WERI-Rb-1 (cell line): ENCODE measurements at regions not wholly inside any gene's neighbourhood (a gene's known extent, or its start where the extent isn't known, plus 50 kb on each side); places are given as distances from the start of the nearest gene placed in this dataset.

ENCODE experiments used
- DNase-seq: peaks from one replicate; pipeline ENCODE4 v3.0.0-alpha.2; 2020
- H3K27ac ChIP-seq: fragments of 250-450 bp; sonication (Bioruptor Pico); 2 replicates; pipeline ENCODE4 v1.5.1; 2020; ENCODE audit warnings: mild to moderate bottlenecking, moderate library complexity
- H3K27me3 ChIP-seq: fragments of 250-450 bp; sonication (Bioruptor Pico); 2 replicates; pipeline ENCODE4 v1.5.1; 2021; ENCODE audit warnings: mild to moderate bottlenecking, low read depth, moderate library complexity; ENCODE audit not compliant: insufficient read depth, severe bottlenecking
- H3K36me3 ChIP-seq: fragments of 250-450 bp; sonication (Bioruptor Pico); 2 replicates; pipeline ENCODE4 v1.5.1; 2020; ENCODE audit warnings: mild to moderate bottlenecking, moderate library complexity
- H3K4me3 ChIP-seq: 2 replicates; pipeline ENCODE4 v1.5.1; 2011; ENCODE audit warnings: low read depth, mild to moderate bottlenecking, control low read depth, low read length
- H3K9me3 ChIP-seq: fragments of 250-450 bp; sonication (Bioruptor Pico); 2 replicates; pipeline ENCODE4 v1.5.1; 2021; ENCODE audit warnings: mild to moderate bottlenecking, moderate library complexity; ENCODE audit not compliant: severe bottlenecking
- TF ChIP-seq, protein P1 (sequence below): IDR thresholded peaks from 2 replicates; pipeline ENCODE4 v1.5.1; 2011; ENCODE audit warnings: low read depth, mild to moderate bottlenecking, control low read depth, inconsistent platforms, low read length

GRCh38 chr6:94215552-94215951, 796.2 kb upstream of the EPHA7 start:
- no peak overlapping the region for H3K4me3 ChIP-seq
- H3K27me3 ChIP-seq, result no peaks in the 10 kb centered on the region
- H3K9me3 ChIP-seq, result no peaks in the 10 kb centered on the region
- H3K36me3 ChIP-seq, result no peaks in the 10 kb centered on the region
- TF ChIP-seq, protein P1, sequence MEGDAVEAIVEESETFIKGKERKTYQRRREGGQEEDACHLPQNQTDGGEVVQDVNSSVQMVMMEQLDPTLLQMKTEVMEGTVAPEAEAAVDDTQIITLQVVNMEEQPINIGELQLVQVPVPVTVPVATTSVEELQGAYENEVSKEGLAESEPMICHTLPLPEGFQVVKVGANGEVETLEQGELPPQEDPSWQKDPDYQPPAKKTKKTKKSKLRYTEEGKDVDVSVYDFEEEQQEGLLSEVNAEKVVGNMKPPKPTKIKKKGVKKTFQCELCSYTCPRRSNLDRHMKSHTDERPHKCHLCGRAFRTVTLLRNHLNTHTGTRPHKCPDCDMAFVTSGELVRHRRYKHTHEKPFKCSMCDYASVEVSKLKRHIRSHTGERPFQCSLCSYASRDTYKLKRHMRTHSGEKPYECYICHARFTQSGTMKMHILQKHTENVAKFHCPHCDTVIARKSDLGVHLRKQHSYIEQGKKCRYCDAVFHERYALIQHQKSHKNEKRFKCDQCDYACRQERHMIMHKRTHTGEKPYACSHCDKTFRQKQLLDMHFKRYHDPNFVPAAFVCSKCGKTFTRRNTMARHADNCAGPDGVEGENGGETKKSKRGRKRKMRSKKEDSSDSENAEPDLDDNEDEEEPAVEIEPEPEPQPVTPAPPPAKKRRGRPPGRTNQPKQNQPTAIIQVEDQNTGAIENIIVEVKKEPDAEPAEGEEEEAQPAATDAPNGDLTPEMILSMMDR, result no peak
- peak; percentile 62 for DNase-seq
- H3K27ac ChIP-seq, result no peak overlapping the region

GRCh38 chr6:94213226-94213625, 793.9 kb upstream of the EPHA7 start:
- TF ChIP-seq, protein P1, result no peak
- no peak for DNase-seq

GRCh38 chr6:94196891-94197290, 777.5 kb upstream of the EPHA7 start:
- Histone ChIP-seq H3K27me3 (no peaks in the 10 kb centered on the region), H3K27ac (no peak overlapping the region), H3K9me3 (no peaks in the 10 kb centered on the region), H3K36me3 (no peaks in the 10 kb centered on the region), H3K4me3 (no peak overlapping the region)
- TF ChIP-seq, protein P1, result no peak
- no peak for DNase-seq

More at GRCh38 chr6:94213226-94213625, 793.9 kb upstream of the EPHA7 start:
- Histone ChIP-seq H3K27ac (no peak overlapping the region), H3K9me3 (no peaks in the 10 kb centered on the region), H3K36me3 (no peaks in the 10 kb centered on the region), H3K4me3 (no peak overlapping the region), H3K27me3 (no peaks in the 10 kb centered on the region)

DNA sequence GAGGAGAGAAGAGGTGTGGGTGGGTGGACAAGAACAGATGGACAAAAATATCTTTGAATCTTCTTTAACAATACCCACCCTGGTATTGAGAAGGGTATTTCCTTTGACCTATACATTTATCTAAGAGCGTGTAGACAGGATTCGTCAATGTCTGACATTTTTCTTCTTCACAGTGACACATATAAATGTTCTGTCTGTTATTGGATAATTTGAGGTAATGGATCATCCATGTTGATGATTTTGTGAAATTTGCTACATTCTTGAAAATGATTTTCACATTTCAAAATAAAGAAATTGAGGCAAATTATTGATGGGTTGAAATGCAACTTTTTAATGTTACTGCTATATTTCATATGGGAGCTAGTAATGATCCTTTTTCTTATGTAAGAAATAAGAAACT, 770.7 kb upstream of the EPHA7 start:
- Histone ChIP-seq H3K27ac (no peak overlapping the region), H3K27me3 (no peaks in the 10 kb centered on the region), H3K9me3 (no peaks in the 10 kb centered on the region), H3K4me3 (no peak overlapping the region), H3K36me3 (no peaks in the 10 kb centered on the region)
- DNase-seq, result no peak
- TF ChIP-seq, protein P1, result no peak

DNA sequence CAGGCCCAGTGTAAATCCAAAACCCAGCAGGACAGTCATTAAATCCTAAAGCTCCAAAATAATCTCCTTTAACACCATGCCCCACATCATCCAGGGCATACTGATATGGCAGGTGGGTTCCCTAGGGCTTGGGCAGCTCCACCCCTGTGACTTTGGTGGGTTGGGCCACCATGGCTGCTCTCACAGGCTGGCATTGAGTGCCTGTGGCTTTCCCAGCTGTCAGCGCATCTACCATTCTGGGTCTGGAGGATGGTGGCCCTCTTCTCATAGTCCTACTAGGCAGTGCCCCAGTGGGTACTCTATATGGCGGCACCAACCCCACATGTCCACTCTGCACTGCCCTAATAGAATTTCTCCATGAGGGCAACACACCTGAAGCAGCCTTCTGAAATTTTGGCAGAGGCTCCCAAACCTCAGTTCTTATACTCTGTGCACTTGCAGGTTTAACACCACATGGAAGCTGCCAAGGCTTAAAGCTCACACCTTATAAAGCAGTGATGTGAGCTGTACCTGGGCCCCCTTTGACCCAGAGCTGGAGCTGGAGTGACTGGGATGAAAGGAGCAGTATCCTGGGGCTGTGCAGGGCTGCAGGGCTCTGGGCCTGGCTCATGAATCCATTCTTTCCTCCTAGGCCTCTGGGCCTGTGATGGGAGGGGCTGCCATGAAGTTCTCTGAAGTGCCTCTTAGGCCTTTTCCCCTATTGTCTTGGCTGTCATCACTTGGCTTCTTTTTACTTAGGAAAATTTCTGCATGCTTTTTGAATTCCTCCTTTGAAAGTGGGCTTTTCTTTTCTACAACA, 765.5 kb upstream of the EPHA7 start:
- no peak overlapping the region for H3K27ac ChIP-seq
- TF ChIP-seq, protein P1, result no peak
- DNase-seq, result no peak
- no peak overlapping the region for H3K4me3 ChIP-seq
- no peaks in the 10 kb centered on the region for H3K9me3 ChIP-seq
- H3K36me3 ChIP-seq, result no peaks in the 10 kb centered on the region
- H3K27me3 ChIP-seq, result no peaks in the 10 kb centered on the region

DNA sequence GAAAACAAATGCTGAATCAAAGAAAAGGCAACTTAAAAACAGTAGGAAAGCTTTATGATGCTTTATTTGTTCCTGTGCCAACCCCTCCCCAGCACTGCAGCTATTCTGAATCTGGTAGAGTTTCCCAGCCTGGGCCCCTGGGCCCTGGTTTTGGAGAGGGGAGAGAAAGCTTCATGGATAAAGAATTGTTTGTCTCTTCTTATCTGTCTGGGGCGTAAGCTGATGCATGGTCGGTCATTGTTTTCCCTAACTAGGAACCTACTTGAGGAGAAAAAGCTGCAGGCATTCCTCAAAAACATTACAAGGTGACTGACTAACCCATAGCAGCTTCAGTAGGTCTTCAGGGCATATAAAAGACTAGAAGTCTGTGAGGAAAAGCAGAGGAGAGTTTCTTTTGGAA, 758.1 kb upstream of the EPHA7 start:
- Histone ChIP-seq H3K9me3 (no peaks in the 10 kb centered on the region), H3K27ac (no peak overlapping the region), H3K36me3 (no peaks in the 10 kb centered on the region), H3K4me3 (no peak overlapping the region), H3K27me3 (no peaks in the 10 kb centered on the region)
- TF ChIP-seq, protein P1, result no peak
- no peak for DNase-seq
